ENCODE measurements at regions not wholly inside any gene's neighbourhood (a gene's known extent, or its start where the extent isn't known, plus 50 kb on each side); places are given as distances from the start of the nearest gene placed in this dataset.

DNA sequence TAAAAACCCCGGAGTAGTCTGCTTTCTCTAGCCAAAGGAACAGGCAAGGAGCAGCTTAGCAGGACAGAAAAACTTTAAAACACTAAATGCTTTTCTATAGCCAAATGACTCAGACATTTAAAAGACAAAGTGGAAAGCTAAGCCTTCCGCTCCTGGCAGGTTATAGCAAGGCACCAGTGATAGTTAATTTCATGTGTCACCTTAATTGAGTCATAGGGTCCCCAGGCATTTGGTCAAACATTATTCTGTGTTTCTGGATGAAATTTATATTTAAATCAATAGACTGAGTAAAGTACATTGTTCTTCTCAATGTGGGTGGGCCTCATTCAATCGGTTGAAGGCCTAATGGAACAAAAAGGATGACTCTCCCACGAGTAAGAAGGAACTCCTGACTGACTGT is 885.7 kb upstream of the ADGRL3 start:
- Histone ChIP-seq H4K20me1 (replicated peaks; ENCODE audit: control insufficient read depth, extremely low read depth, insufficient read depth, low read length) (no peaks in the 10 kb centered on the region), H3K27ac (ENCODE audit: insufficient read depth, low read depth, low read length) (no peak overlapping the region), H3K9me1 (replicated peaks; ENCODE audit: control insufficient read depth, extremely low read depth, insufficient read depth, low read length) (no peaks in the 10 kb centered on the region), H3K27me3 (ENCODE audit: control insufficient read depth in 2 of 2, insufficient read depth in 2 of 2, low read length in 2 of 2) (no peaks in the 10 kb centered on the region), H3K79me2 (ENCODE audit: control insufficient read depth, insufficient read depth, low read length) (no peaks in the 10 kb centered on the region), H3K36me3 (ENCODE audit: control insufficient read depth in 2 of 2, extremely low read depth in 1 of 2, insufficient read depth in 2 of 2, low read length in 2 of 2) (no peaks in the 10 kb centered on the region), H2AFZ (ENCODE audit: low read depth, low read length) (no peak overlapping the region), H3K9me3 (replicated peaks; ENCODE audit: control insufficient read depth, insufficient read depth, low read length) (no peaks in the 10 kb centered on the region), H3K4me1 (ENCODE audit: control insufficient read depth, extremely low read depth, insufficient read depth, low read length) (no peaks in the 10 kb centered on the region), H3K9ac (replicated peaks; ENCODE audit: extremely low read depth, insufficient read depth, low read length) (no peak overlapping the region), H3K4me2 (ENCODE audit: insufficient read depth, low read length) (no peak overlapping the region), H3K4me3 (replicated peaks in 1 of 3; ENCODE audit: insufficient read depth in 1 of 3, low read depth in 1 of 3, low read length in 3 of 3) (no peak overlapping the region)
- DNase-seq (ENCODE audit: low read depth, low spot score) (no peak), FAIRE-seq (no peak)
- dilution Hi-C loops (cut with MboI; ENCODE audit: extremely low pct_ligation_motif_present, low sequenced_read_pairs) (no loop called here), intact Hi-C loops (cut with micrococcal nuclease) (no loop called here)
- no peak for TF ChIP-seq GATA2 (IDR thresholded peaks at IDR 0.05; ENCODE audit: insufficient read depth, insufficient read length, low read depth, low read length)
- TF ChIP-seq POLR2AphosphoS5 (IDR thresholded peaks at IDR 0.05; ENCODE audit: insufficient read depth, low read depth, low read length) = no peak
- TF ChIP-seq MYC (IDR thresholded peaks at IDR 0.05; ENCODE audit: low read depth, low read length) = no peak
- TF ChIP-seq POLR2A (IDR thresholded peaks at IDR 0.05; ENCODE audit: low read depth, low read length) = no peak
- TF ChIP-seq JUN (IDR thresholded peaks at IDR 0.05; ENCODE audit: borderline replicate concordance, insufficient read depth, insufficient read length, low read depth) = no peak
- TF ChIP-seq, protein P1, sequence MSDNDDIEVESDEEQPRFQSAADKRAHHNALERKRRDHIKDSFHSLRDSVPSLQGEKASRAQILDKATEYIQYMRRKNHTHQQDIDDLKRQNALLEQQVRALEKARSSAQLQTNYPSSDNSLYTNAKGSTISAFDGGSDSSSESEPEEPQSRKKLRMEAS (IDR thresholded peaks at IDR 0.05; ENCODE audit: insufficient read depth, insufficient read length) = no peak
- no peak for TF ChIP-seq FOS (IDR thresholded peaks at IDR 0.05; ENCODE audit: borderline replicate concordance, insufficient read depth, low read length)
- TF ChIP-seq EZH2 (IDR thresholded peaks at IDR 0.05; ENCODE audit: borderline replicate concordance, low read depth, low read length, severe bottlenecking) = no peak
- no peak for TF ChIP-seq CTCF (IDR thresholded peaks at IDR 0.05; ENCODE audit: extremely low read depth in 1 of 2, insufficient read depth in 1 of 2, low read depth in 1 of 2, low read length in 2 of 2)
- CTCF ChIA-PET = no interaction called here
- POLR2A ChIA-PET = no interaction called here
- no TSS peak for BruUV-seq (replicated peaks)
